Amniotic epithelial cell (primary cell): ENCODE measurements at regions not wholly inside any gene's neighbourhood (a gene's known extent, or its start where the extent isn't known, plus 50 kb on each side); places are given as distances from the start of the nearest gene placed in this dataset.

Experiments used
- DNase-seq: peaks from one replicate; pipeline ENCODE4 v3.0.0-alpha.2; 2010; ENCODE audit warnings: low read depth

DNA sequence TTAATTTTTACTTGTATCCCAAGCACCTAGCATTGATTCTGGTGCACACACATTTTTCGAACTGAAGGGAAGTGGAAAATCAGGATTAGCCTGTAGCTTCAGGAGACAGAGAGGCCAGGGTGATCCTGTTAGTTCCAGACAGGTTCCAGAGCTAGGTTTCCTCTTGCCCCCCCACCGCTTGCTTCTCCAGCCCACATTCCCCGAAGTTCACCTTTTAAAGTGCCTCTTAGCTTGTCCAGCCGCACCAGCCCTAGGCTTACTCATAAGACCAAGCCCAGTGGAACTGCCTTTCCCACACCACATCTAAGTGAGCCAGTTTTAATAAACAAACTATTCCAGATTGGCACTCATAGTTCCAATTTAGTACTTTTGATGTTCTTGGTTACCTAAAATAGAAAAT, 898.6 kb upstream of the KLHL29 start:
- DNase-seq = no peak

DNA sequence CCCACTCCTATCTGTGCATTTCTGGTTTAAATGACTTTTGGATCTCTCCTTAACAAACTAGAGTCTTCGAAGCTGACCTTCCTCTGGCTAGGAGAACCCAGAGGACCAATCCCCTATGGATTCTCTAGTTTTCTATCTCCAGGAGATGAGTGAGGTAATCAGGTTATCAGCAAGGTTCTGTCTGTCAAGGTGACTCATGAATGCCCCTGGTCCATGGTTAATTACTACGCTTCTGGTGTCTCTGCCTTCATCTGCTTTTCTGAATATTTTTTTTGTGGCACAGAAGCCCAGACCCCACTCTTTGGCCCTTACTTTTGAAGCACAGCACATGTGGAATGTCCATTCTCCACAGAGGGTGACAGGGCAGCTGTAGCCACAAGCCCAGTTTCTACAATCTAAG, 897.9 kb upstream of the KLHL29 start:
- DNase-seq = no peak

DNA sequence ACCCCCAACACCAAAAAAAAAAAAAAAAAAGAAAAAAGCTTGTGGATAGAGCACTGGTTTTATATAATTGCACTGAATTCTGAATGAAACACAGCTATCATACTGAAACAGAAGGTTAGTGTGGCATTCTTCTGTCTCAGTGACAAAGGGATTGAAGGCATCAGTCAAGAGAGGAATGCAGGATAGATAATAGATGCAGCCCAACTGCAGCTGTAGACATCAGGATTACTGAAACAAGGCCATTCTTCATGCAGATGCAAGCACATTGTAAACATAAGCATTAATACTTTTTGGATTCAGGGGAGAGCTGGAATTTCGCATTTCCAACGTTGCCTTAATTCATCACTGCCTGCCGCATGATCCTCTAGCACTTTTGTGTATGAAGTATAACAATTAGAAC, 897.4 kb upstream of the KLHL29 start:
- no peak for DNase-seq

DNA sequence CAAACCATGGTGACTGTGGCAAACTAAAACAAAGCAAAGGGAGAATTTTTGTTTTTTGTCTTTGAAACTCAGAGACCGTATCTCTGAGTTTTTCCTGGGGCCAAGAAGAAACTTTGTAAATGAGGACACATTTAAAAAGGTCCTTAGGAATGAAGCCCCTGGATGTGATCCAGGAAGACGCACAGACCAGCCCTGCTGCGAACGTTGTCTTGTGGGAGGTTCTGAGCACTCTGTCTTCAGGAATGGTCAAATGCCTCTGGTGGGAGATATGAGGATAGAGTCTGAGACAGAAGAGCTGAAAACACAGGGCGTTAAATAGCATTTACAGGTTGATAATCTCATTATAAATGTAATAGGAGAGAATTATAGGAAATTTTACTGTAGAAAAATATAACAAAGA, 893.5 kb upstream of the KLHL29 start:
- DNase-seq = no peak

DNA sequence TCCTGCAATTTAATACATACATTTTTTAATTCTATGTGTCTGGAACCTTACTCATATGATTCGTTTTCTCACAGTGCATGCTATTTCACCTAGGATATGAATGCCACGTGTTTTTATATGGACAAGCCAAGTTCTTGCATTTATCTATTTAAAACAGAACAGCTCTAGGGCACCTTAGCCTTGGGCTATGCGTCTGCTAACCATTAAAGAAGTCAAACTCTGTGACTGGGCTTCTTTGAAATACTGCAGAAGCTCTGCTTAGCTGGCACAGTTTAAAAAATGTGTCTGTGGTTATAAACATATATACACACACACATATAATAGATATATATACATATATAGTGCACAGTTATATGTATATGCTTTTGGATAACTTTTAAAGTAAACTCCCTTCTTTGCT, 890.8 kb upstream of the KLHL29 start:
- DNase-seq = no peak

DNA sequence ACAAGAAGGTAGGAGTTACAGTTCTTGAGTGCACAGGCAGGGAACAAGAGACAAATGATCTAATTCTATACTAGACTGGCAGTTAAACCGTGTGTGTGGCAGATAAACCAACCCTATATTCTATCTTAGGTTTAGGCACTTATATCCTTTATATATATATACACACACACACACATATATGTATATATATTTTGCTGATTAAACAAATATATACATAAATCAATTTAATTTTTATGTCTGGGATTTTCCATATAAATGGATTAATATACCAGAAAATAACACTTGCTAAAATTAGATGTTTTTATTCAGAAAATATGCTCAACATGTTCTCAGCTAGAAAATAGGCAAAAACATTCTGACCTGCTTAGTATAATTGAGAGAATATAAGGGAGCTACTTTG, 887.9 kb upstream of the KLHL29 start:
- no peak for DNase-seq

DNA sequence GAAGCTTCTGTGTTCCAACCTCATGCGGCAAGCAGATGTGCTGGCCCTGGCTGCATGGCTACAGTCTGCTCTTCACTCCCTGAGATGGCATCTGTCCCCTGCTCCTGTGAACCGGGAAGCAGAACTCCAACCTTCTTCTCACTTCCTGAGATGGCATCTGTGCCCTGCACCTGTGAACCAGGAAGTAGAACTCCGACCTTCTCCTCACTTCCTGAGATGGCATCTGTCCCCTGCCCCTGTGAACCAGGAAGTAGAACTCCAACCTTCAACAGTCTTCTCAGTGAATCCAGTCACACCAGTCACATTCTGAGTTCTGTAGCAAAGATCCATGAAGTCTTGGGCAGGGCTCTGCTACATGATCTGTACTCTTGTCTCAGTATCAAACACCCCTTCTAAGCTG, 887.2 kb upstream of the KLHL29 start:
- no peak for DNase-seq

DNA sequence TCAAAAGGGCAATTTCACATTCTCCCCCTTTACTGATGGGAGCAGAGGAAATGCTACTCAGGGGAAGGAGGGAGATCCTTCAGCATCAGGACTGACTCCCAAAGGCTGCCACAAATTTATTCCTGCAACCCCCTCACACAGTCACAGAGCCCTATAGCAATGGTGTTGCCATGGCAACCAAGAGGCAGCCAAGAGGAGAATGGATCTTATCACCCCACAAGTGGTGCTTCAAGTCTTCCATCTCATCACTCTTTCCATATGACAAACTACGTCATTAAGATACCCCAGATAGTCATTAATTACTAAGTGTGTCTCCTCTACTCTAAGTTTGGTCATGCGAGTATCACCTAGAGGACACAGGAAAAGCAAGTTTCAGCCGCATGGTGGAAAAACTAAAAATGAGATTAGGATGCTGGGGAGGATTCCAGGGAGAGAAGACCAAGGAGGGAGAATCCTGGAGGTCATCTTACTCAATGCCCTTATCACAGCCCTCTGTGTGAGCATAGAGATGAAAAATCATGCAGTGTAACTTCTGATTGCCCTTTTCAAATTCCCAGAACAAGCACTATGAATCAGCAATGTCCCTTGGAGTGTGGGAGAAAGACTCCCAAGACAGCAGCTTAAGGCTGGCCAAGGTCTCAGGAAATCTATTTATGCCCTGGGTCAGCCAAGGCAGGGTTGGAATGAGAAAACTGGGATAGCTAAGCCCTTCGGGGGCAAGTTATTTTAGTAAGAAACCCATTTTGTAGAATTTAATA, 885.7 kb upstream of the KLHL29 start:
- DNase-seq = no peak

DNA sequence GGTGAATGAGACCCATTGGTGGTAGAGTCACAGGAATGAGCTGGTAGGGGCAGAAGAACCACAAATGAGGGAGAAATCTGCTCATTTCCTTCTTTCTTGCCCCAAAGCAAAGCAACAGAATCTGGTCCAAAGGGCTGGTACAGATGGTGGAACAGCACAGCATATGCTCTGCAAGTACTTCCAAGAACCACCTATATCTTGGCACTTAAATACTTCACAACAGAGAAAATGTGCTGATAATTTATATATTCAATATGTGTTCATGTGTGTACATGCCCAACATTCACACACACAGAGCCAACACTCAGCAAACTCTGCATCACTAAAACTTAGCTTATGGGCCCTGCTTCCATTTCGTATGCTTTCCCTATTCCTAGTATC, 884.4 kb upstream of the KLHL29 start:
- no peak for DNase-seq

DNA sequence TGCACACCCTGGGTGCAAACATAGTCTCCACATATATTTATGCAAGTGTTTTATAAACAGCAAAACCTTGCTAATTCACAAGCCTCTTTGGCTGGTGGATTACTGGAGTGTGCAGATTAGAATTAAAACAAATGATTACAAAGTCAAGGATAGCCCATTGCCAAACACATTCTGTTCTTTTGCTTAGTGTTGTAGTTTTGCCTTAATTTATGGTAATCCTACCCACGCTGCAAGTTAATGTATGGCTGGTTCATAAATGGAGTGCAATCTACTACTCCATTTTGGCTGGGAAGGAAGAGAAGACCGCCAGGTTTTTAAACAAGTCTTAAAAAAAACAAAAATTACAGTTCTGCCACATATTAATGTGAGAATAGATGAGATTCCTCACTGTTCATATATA, 883.1 kb upstream of the KLHL29 start:
- DNase-seq = no peak

DNA sequence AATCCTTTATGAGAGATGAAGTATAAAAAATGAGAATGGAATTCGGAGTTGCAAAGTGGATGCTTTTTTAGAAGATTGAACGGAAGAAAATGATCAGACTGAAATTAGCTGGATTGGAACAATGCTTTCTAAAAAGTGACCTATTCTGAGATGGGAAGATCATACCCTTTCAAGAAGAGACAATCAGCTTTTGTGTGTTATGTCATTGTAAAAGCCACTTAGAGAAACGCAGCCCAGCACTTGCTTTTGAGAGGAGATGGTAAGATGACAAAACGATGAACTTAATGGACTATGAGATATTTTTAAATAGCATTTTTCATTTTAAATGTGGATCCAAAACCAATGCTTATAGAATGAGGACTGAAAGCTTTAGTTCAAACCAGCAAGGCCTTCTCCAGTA, 871.4 kb upstream of the KLHL29 start:
- no peak for DNase-seq

DNA sequence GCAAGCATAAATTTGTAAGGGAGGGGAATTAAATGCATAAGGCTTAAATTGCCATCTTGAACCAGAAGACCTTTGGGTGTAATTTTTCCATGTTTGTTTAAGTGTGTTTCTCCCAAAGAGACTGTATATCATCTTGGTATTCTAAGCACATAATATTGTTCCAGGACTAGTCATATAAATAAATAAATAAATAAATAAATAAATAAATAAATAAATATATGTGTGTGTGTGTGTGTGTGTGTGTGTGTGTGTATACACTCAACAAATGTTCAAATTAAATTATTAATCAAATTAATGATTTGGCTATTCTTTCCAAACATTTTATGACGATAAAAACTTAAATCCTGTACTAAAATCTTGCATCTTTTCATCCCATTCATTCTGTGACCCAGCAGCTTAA, 867.8 kb upstream of the KLHL29 start:
- no peak for DNase-seq

DNA sequence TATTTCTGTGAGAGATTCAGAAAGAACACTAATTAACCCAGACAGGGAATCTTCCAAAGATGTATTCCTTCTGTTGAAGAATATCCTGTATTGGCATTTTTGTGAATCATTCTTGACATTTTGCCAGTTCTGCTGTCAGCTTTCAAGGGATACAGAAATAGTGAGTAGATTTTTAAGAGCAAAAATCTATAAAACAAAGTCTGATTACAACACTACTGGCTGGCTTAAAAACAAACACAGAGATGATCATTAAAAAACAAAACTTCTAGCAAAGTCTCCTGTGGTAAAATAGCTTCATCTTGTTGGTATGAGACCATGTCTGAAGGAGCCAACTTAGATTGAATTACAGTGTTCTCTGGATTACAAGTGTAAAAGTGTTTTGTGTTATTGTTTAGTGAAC, 866.3 kb upstream of the KLHL29 start:
- no peak for DNase-seq

DNA sequence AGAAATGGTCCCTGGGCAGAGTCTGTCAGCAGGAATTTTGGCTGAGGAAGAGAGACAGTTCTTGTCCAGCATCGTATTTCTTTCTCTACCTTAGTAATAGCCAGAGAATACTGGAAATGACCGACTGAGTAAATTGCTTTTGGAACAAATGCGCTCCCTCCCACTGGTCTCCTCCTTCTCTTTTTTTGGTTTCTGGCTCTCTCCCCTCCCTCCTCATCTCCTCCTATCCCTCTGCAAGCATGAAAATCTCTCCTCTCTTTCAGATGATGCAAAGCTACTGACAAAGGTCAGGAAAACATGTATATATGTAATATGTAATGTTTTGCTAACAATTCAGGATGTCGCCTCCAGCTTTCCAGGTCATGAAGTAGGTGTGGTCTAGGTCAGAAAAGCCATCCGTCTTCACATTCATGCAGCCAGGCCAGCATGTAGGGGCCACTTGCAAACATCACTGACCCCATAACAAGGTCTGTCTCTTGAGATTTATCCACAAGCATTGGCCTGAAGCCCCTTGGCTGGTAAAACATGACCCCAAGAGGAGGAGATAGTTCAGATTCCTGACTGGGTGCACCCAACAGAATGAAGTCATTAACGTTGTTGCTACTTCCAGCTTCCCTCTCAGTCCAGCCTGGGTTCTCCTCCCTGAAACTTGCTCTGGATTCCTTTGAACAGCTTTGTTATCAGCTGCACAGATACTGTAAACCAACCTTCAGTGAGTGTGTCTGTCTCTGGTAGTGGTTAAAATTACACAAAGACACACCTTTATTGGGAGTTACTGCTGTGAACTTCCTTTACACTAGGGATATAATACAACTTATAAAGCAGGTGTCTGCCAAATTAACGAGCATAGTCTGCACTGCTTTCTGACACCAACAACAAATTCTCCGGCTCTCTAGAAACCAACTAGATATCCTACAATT, 864.4 kb upstream of the KLHL29 start:
- no peak for DNase-seq

DNA sequence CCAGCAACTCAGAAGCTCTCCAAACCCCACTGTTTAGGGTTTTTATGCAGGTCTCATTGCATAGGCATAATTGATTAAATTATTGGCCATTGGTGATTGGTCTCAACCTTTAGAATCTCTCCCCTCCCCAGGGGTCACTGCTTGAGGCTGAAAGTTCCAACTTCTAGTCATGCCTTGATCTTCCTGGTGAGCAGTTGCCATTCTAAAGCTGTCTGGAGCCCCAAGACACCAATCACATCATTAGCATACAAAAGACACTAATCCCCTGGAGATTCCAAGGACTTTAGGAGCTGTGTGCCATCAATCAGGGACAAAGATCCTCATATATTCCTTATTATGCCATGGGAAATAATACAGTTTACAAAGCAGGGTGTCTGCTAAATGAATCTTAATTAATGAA, 863.4 kb upstream of the KLHL29 start:
- DNase-seq = no peak

DNA sequence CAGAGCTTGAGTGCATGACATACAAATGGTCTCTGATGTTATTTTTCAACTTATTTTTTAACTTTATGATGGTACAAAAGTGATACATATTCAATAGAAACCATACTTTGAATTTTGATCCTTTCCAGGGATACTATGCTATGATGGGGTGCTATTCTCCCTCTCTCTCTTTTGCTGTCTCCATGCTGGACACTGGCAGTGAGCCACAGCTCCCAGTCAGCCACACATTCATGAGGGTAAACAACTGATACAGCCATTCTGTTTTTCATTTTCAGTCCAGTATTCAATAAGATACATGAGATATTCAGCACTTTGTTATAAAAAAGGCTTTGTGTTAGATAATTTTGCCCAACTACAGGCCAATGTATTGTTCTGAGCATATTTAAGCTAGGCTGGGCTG, 859.3 kb upstream of the KLHL29 start:
- no peak for DNase-seq

DNA sequence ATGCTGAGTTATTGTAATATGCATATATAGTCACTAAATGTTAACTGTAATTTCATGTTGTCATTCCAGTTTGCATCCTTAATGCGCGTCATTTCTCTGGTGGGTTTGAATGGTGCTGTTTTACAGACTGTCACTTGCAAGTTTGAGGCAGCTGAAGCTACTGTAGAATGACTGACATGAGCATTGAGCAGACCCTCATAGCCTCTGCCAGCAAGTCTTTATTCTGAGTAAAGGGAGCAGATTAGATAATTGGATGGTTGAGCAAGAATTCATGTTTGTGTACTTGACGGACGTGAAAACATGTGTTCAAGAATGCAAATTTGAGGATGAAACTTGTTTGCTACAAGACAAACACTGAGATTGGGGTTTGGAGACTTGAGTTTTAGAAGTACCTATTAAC, 854.8 kb upstream of the KLHL29 start:
- DNase-seq = no peak

DNA sequence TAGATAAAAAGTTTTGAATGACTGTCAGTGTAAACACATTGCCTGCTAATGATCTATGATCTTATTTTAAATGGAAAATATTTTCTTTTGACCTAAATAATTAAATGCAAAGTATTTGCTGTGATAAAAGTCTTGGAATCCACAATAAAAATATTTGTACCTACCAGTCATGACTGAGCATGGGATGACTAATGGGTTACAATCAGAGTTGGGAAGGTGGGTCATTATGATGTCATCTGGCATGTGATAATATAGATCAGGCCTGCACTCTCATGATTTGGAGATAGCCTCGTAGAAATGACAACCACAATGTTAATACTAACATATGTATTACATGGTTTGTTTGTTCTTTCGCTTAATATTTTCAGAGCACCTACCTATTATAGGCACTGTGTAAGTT, 848.8 kb upstream of the KLHL29 start:
- DNase-seq = no peak

DNA sequence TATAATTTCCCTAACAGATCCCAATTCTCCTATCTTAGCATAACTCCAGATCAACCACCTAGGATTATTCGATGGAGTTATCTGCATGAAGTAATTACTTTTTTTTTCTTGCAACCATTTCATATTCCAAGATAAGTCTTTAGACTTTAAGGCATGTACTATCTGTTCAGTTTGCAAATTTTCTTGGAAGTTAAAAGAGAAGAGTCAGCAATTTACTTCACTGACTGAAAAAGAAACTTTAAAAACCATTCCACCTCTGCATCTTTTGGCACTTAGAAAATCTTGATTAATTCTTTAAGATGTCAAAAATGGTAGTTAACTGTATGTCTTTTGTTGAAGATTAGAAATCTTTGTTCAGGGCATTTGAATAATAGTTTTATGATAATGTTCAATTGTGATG, 830.5 kb upstream of the KLHL29 start:
- no peak for DNase-seq

DNA sequence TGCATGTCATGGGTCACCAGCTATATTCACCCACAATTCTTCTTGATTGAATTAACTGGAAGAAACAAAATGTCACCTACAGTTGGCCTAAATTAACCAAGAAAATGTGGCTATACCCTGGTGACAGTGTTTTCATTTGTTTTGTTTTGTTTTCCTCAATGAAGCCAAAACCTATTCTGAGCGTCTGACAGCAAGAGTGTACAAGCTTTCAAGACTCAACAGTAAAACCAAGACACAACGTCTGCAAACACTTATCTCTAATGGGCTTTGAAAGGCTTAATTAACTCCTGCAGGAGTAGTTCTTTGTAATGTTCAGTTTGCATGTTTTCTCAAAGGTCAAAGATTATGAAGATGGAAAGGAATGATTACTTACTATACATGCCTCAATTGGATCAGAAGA, 827.6 kb upstream of the KLHL29 start:
- DNase-seq = no peak

DNA sequence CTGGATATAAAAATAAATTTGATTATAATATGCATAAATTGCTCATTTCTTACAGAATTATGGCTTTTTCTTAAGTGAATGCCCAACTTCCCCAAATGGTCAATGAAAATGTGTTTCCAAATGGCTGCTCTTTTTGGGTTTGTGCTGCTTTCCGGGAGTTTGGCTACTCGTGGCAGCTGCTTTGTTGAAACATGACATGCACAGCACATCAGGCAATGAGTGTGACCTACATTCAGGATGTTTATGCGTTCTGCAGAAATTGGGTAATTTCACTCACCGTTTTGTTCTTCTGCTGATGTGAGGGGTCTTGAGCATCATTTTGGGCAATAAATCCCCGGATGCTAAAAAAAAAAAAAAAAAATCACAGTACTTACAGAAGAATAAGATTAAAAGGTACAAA, 825.0 kb upstream of the KLHL29 start:
- no peak for DNase-seq

DNA sequence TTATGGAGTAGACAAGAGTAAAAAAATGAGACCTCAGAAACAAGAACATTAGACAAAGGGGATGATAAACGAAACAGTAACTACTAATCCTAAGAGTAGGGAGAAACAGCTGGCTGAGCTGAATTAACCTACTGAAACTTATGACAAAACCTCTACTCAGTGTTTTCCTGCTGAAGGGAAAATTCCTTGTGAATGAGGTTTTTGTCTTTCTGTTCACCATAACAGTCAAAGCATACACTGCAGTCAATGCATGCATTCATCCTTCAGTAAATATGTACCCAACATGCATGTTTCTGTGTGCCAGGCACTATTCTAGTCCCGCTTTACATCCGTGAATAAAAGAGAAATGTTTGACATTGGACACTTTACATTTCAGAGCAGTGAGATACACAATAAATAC, 805.6 kb upstream of the KLHL29 start:
- DNase-seq = no peak

DNA sequence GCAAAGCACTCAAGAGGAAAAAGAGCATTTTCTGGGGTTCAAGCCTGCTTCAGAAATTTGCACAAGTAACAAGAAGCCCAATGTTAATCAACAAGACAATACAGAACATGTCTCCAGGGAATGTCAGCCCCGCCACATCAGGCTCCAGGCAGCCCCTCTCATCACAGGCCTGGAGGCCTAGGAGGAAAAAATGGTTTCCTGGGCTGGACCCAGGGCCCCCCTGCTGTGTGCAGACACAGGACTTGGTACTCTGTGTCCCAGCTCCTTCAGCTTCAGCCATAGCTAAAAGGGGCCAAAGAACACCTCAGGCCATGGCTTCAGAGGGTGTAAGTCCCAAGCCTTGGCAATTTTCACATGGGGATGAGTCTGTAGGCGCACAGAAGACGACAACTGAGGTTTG, 802.9 kb upstream of the KLHL29 start:
- DNase-seq = no peak

DNA sequence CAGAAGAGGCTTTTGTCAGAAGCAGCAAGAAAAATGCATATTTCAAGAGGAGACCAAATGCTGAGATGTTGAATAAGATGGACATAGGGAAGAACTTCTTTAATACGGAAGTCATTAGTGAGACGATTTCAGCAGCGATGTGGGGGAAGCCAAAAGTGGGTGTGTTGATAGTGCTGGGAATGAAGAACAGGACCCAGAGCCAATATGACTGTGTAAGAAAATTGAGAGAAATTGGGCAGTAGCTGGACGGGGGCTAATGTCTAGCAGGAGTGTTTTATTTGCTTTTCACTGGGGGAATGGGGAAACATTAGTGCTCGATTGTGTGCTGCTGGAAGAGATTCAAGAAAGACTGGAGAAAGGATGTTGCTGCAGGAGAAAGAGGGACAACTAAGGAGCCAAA, 788.7 kb upstream of the KLHL29 start:
- no peak for DNase-seq
